ENCODE measurements at regions not wholly inside any gene's neighbourhood (a gene's known extent, or its start where the extent isn't known, plus 50 kb on each side); places are given as distances from the start of the nearest gene placed in this dataset.

GRCh38 chr10:78783753-78784152 is 285.0 kb upstream of the ZMIZ1 start:
- no peak for DNase-seq

GRCh38 chr10:78784546-78784945 is 284.2 kb upstream of the ZMIZ1 start:
- no peak for DNase-seq

- no peak for DNase-seq
Measured at GRCh38 chr10:78785066-78785465, 283.7 kb upstream of the ZMIZ1 start.

GRCh38 chr10:78785991-78786390 is 282.8 kb upstream of the ZMIZ1 start:
- DNase-seq = no peak

- DNase-seq = no peak
Measured at GRCh38 chr10:78787125-78787524, 281.6 kb upstream of the ZMIZ1 start.

GRCh38 chr10:78794736-78795455 is 273.9 kb upstream of the ZMIZ1 start:
- DNase-seq = no peak

- DNase-seq = no peak
Measured at GRCh38 chr10:78798976-78799730, 269.6 kb upstream of the ZMIZ1 start.

GRCh38 chr10:78800006-78800405 is 268.8 kb upstream of the ZMIZ1 start:
- no peak for DNase-seq

GRCh38 chr10:78800535-78801320 is 268.0 kb upstream of the ZMIZ1 start:
- no peak for DNase-seq

GRCh38 chr10:78802431-78802830 is 266.3 kb upstream of the ZMIZ1 start:
- no peak for DNase-seq

GRCh38 chr10:78802866-78803265 is 265.9 kb upstream of the ZMIZ1 start:
- no peak for DNase-seq

GRCh38 chr10:78803710-78804109 is 265.1 kb upstream of the ZMIZ1 start:
- no peak for DNase-seq

- no peak for DNase-seq
Measured at GRCh38 chr10:78804411-78805032, 264.2 kb upstream of the ZMIZ1 start.

- DNase-seq = no peak
Measured at GRCh38 chr10:78805176-78805575, 263.6 kb upstream of the ZMIZ1 start.

GRCh38 chr10:78806681-78807221 is 262.0 kb upstream of the ZMIZ1 start:
- no peak for DNase-seq

GRCh38 chr10:78807504-78808203 is 261.1 kb upstream of the ZMIZ1 start:
- no peak for DNase-seq

- no peak for DNase-seq
Measured at GRCh38 chr10:78808286-78808685, 260.5 kb upstream of the ZMIZ1 start.

- DNase-seq = no peak
Measured at GRCh38 chr10:78808736-78809367, 259.9 kb upstream of the ZMIZ1 start.

- no peak for DNase-seq
Measured at GRCh38 chr10:78811174-78811573, 257.6 kb upstream of the ZMIZ1 start.

GRCh38 chr10:78812571-78813318 is 256.0 kb upstream of the ZMIZ1 start:
- no peak for DNase-seq

- DNase-seq = no peak
Measured at GRCh38 chr10:78813526-78813925, 255.2 kb upstream of the ZMIZ1 start.

Measured in AML-193 (cell line).